ENCODE measurements at regions not wholly inside any gene's neighbourhood (a gene's known extent, or its start where the extent isn't known, plus 50 kb on each side); places are given as distances from the start of the nearest gene placed in this dataset.

DNA sequence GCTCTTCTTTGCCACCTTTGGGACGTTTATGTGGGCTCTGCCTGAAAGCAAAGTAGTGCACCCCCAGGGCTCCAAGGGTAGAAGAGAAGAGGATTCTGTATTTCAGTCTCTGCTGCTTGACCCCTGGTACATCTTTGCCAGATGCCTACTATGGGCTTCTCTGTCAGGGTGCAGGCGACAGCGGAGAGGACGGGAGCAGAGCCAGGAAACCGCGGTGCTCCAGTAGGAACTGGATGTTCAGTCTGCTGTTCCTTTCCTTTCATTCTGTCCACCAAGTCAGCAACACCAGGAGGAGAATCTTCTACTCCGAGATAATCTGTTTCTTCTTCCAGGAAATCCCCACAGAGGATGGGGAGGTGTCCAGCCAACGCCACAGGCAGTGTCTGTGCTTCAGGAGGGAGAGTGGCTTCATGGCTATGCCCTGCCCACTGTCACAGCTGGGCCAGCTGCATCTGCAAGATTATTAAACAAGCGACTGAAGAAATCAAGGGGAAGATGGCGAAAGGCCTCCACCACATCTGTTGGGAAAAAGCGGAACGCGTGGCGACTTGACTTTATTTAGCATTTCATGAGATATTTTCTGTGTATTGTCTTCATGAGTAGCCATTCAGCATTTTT lies 398.3 kb downstream of the IRX1 start:
- H3K27ac ChIP-seq = no peak overlapping the region
- TF ChIP-seq, protein P1, sequence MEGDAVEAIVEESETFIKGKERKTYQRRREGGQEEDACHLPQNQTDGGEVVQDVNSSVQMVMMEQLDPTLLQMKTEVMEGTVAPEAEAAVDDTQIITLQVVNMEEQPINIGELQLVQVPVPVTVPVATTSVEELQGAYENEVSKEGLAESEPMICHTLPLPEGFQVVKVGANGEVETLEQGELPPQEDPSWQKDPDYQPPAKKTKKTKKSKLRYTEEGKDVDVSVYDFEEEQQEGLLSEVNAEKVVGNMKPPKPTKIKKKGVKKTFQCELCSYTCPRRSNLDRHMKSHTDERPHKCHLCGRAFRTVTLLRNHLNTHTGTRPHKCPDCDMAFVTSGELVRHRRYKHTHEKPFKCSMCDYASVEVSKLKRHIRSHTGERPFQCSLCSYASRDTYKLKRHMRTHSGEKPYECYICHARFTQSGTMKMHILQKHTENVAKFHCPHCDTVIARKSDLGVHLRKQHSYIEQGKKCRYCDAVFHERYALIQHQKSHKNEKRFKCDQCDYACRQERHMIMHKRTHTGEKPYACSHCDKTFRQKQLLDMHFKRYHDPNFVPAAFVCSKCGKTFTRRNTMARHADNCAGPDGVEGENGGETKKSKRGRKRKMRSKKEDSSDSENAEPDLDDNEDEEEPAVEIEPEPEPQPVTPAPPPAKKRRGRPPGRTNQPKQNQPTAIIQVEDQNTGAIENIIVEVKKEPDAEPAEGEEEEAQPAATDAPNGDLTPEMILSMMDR (IDR thresholded peaks at IDR 0.05) = no peak
- no peak for TF ChIP-seq ZFX (IDR thresholded peaks at IDR 0.05; ENCODE audit: borderline replicate concordance)

GRCh38 chr5:3994628-3995027 lies 399.0 kb downstream of the IRX1 start:
- no peak for TF ChIP-seq ZFX (IDR thresholded peaks at IDR 0.05; ENCODE audit: borderline replicate concordance)
- TF ChIP-seq, protein P1 (IDR thresholded peaks at IDR 0.05) = no peak
- H3K27ac ChIP-seq = no peak overlapping the region

GRCh38 chr5:3995954-3996619 lies 400.5 kb downstream of the IRX1 start:
- no peak overlapping the region for H3K27ac ChIP-seq
- TF ChIP-seq, protein P1 (IDR thresholded peaks at IDR 0.05) = no peak
- TF ChIP-seq ZFX (IDR thresholded peaks at IDR 0.05; ENCODE audit: borderline replicate concordance) = no peak

GRCh38 chr5:3996707-3997336 lies 401.2 kb downstream of the IRX1 start:
- no peak overlapping the region for H3K27ac ChIP-seq
- no peak for TF ChIP-seq ZFX (IDR thresholded peaks at IDR 0.05; ENCODE audit: borderline replicate concordance)
- TF ChIP-seq, protein P1 (IDR thresholded peaks at IDR 0.05) = no peak

DNA sequence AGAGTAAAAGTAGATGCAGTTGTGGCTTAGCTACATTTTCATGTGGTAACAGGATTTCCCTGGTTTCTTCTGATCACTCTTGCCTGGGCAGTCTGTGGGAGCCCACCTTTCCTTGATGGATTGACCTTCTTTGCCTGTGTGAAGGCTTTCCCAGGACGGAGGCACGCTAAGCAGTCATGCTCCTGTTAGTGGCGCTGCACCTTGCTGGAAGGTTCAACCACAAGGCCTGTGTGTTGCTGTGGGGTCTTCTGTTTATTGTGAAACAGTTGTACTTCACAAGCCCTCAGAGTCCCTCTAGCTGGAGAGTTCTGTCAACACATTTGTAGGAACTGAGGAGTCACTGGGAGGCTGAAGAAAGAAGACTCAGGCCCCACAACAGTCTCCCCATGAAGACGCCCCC lies 402.0 kb downstream of the IRX1 start:
- no peak overlapping the region for H3K27ac ChIP-seq
- TF ChIP-seq, protein P1 (IDR thresholded peaks at IDR 0.05) = no peak
- no peak for TF ChIP-seq ZFX (IDR thresholded peaks at IDR 0.05; ENCODE audit: borderline replicate concordance)

GRCh38 chr5:3999929-4000328 lies 404.3 kb downstream of the IRX1 start:
- no peak overlapping the region for H3K27ac ChIP-seq
- TF ChIP-seq, protein P1 (IDR thresholded peaks at IDR 0.05) = no peak
- no peak for TF ChIP-seq ZFX (IDR thresholded peaks at IDR 0.05; ENCODE audit: borderline replicate concordance)

GRCh38 chr5:4001004-4001403 lies 405.4 kb downstream of the IRX1 start:
- TF ChIP-seq ZFX (IDR thresholded peaks at IDR 0.05; ENCODE audit: borderline replicate concordance) = no peak
- TF ChIP-seq, protein P1 (IDR thresholded peaks at IDR 0.05) = no peak
- H3K27ac ChIP-seq = no peak overlapping the region

All from 22Rv1 (cell line).